HG03095 (cell line): ENCODE measurements at regions not wholly inside any gene's neighbourhood (a gene's known extent, or its start where the extent isn't known, plus 50 kb on each side); places are given as distances from the start of the nearest gene placed in this dataset.
"Not testable (repeated sequence)": the region's sequence is repeated elsewhere in the genome, so short reads cannot be mapped to it uniquely, and the experiment has no call there.

Source experiments
- ATAC-seq: cut with Tn5 transposase; IDR thresholded peaks from one replicate; pipeline ENCODE4 v1.9.1; 2021; ENCODE audit warnings: moderate library complexity; ENCODE audit not compliant: unreplicated experiment

DNA sequence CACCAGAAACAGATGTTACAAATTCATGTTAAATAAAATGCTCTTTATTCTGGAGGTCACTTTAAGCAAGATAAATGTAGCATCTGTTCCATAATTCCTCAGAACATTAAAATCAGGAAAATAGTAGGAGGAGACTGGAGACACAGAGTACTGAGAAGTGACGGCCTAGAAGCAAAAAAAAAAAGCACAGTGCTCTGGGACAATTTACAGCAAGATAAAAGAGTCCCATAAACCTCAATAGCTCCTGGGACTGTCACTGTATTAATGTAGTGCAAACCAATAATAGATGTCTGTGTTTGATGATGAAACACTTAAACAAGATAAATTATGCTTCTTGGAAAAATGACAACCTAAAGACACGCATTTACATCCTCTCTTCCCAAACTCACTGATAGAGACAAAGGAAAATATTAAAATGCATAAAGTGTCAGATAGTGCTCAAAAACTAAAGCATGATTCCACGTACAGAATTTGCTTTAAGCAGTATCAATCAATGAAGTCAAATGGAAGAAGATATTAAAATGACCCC lies 338.8 kb upstream of the REG3G start:
- ATAC-seq, result no peak

- no peak for ATAC-seq
These were observed 325.8 kb upstream of the REG3G start for GRCh38 chr2:78699696-78700095.

- ATAC-seq, result no peak
These were observed 324.0 kb upstream of the REG3G start for GRCh38 chr2:78701546-78701945.

DNA sequence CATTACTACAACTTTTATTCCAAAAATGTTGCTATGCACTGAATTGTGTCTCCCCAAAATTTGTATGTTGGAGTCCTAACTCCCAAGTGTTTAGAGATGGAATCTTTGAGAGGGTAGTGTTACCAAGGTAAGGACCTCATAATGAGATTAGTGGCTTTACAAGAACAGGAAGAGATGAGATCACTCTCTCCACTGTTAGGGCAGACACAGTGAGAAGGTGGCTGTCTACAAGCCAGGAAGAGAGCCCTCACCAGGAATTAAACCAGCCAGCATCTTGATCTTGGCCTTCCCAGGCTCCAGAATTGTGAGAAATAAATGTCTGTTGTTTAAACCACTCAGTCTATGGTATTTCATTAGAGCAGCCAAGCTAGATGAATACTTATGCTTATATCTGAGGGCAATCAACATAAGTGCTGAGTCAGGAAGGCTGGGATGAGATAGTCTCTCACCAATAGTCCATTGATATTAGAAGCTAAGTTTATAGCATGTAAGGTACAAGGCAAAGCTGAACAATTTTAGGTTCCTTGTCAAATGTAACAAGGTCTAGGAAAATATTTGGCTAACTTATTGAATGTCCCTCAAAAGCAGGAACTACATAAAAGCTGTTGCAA lies 317.6 kb upstream of the REG3G start:
- ATAC-seq, result no peak

GRCh38 chr2:78710632-78711375 lies 314.7 kb upstream of the REG3G start:
- ATAC-seq, result no peak

DNA sequence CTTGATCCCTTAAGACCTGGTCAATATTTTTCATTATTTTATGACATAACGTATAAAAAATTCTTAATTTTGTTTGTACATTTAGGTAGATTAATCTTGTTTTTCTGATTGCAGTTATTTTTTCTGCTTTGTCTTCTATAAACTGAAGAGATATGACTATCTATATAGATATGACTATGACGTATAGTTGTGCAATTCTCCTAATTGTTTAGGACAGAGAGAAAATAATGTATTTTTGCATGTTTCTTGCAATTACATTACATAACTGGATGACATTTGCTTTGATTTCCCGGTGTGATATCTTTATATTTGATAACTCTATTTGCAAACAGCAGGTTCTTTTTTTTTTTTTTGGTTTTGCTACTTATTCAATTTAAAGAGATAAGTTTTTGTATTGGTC lies 310.2 kb upstream of the REG3G start:
- ATAC-seq, result no peak

DNA sequence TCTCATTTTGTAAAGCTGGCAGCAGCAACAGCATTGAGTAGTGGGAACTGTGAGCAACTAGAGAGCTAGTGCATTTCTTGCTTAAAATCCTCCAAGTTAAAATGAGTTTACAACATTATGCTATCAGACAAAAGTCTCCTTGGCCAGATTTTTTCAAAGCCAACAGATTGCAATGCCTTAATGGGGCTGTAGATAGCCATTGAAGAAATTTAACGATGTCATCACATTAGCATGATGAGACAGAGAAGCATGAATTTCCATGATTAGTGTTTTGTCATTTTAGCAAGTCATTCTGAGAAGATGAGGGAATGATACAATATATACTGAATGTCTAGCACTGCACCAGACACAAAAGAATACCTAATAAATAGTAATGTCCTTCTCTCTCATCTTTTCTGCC lies 307.5 kb upstream of the REG3G start:
- ATAC-seq, result no peak

GRCh38 chr2:78718473-78718872 lies 307.0 kb upstream of the REG3G start:
- ATAC-seq, result no peak

GRCh38 chr2:78721355-78722033 lies 304.0 kb upstream of the REG3G start:
- ATAC-seq, result no peak

GRCh38 chr2:78734221-78734620 lies 291.3 kb upstream of the REG3G start:
- no peak for ATAC-seq

DNA sequence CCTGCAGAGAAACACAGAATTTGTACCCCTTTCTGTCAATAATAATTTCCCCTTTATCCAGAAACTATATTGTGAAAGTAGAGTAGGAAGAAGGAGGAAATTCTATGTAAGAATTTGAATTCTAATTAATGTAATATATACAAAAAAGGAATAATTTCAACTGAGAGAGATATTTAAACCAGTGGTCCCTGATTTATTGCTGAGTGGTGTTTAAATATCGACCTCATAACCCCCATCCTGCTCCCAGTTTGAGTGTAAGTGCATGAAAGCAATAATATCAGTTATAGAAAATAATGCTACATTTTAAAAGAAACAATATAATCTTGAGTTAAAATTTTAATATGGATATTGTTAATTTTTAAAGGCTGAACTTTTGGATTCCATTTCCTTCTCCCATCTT lies 286.2 kb upstream of the REG3G start:
- ATAC-seq, result no peak

- no peak for ATAC-seq
These were observed 275.9 kb upstream of the REG3G start for GRCh38 chr2:78749638-78750037.

GRCh38 chr2:78750219-78750618 lies 275.3 kb upstream of the REG3G start:
- no peak for ATAC-seq

DNA sequence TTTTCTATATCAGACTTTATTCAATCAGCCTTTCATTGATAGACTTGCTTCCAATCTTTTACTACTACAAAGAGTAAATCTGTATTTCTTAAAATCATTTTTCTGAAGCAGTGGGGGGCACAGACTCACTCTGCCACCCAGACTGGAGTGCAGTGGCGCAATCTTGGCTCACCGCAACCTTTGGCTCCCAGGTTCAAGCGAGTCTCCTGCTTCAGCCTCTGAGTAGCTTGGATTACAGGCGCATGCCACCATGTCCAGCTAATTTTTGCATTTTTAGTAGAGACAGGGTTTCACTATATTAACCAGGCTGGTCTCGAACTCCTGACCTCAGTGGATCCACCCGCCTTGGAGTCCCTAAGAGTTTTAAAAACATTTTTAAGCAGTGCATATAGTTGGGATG lies 270.6 kb upstream of the REG3G start:
- ATAC-seq, result no peak

GRCh38 chr2:78757191-78757590 lies 268.3 kb upstream of the REG3G start:
- no peak for ATAC-seq

- ATAC-seq, result no peak
These were observed 267.9 kb upstream of the REG3G start for GRCh38 chr2:78757640-78758039.

DNA sequence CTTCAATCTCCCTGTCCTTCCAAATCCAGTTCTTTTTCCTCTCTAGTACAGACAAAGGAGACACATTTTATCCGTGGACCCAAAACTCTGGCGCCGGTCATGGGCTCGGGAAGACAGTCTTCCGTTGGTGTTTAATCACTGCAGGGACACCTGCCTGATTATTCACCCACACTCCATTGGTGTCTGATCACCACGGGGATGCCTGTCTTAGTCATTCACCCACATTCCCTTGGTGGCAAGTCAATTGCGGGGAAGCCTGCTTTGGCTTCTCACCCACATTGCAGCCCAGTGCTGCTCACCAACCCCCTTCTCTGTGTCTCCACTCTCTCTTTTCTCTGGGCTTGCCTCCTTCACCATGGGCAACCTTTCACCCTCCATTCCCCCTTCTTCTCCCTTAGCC lies 266.7 kb upstream of the REG3G start:
- not testable (repeated sequence) for ATAC-seq

DNA sequence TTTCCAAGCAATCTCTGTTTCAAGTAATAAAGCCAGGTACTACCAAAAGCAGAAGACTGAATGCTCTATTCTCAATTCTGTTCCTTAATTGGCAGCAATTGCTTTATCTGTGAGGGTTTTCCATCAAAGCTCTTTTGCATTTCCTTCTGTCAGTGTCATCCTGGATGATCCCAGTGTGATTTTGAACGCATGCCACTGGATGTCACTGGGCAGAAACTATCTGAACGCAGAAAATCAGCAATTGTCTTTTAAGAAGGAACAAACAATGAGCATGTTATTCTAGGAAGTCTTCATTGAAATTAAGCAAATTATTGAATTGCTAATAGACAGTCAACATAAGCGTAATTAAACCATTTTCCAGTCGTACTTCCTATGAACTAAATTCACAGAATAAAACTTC lies 259.0 kb upstream of the REG3G start:
- ATAC-seq, result no peak

GRCh38 chr2:78768016-78768415 lies 257.5 kb upstream of the REG3G start:
- no peak for ATAC-seq

DNA sequence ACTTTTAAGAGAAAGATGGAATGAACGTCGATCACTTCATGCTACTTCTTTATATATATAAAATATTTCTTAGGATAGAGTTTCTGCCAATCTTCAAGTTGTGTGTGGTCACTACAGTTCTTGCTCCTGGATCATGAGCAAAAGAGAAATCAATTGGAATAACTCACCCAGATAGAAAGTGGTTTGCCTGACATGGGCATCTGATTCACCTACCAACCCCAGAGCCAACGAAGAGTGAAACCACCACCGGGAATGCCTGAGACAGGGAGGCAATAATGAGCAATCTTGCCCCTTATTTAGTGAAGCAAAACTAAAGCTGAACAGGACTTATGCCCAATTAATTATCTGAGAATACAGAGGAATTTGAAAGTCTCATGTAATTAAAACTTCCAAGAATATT lies 250.2 kb upstream of the REG3G start:
- ATAC-seq, result no peak

DNA sequence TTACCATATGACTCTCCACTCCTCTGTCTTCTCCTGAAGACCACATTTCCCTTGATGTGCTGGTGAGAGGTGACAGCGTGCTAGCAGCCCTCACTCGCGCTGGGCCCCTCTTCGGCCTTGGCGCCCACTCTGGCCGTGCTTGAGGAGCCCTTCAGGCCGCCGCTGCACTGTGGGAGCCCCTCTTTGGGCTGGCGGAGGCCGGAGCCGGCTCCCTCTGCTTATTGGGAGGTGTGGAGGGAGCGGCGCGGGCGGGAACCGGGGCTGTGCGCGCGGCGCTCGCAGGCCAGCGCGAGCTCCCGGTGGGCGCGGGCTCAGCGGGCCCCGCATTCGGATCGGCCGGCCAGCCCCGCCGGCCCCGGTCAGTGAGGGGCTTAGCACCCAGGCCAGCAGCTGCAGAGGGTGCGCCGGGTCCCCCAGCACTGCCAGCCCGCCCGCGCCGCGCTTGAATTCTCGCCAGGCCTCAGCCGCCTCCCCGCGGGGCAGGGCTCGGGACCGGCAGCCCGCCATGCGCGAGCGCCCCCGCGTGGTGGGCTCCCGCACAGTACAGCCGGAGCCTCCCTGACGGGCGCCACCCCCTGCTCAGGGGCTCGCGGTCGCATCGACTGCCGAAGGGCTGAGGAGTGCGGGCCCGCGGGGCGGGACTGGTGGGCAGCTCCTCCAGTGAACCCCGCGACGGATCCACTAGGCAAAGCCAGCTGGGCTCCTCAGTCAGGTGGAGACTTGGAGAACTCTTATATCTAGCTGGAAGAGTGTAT lies 246.6 kb upstream of the REG3G start:
- ATAC-seq, result no peak
